Ectodermal cell (in vitro differentiated cells): ENCODE measurements at regions not wholly inside any gene's neighbourhood (a gene's known extent, or its start where the extent isn't known, plus 50 kb on each side); places are given as distances from the start of the nearest gene placed in this dataset.
A peak's percentile ranks its signal among the peaks of the same experiment; 100 is the strongest.

Experiments
- H3K27ac ChIP-seq: 2 replicates; pipeline ENCODE4 v1.7.0; 2013; ENCODE audit warnings: mild to moderate bottlenecking, low read depth, low read length; ENCODE audit not compliant: insufficient read depth, poor library complexity, severe bottlenecking
- H3K27me3 ChIP-seq: 2 replicates; pipeline ENCODE4 v1.7.0; 2013; ENCODE audit warnings: mild to moderate bottlenecking, low read length; ENCODE audit not compliant: insufficient read depth, control insufficient read depth, poor library complexity, severe bottlenecking
- H3K36me3 ChIP-seq: one replicate; pipeline ENCODE4 v1.7.0; 2013; ENCODE audit warnings: low read length; ENCODE audit not compliant: control insufficient read depth, insufficient read depth
- H3K4me1 ChIP-seq: one replicate; pipeline ENCODE4 v1.7.0; 2013; ENCODE audit warnings: low read length; ENCODE audit not compliant: control insufficient read depth, insufficient read depth
- H3K4me3 ChIP-seq: 2 replicates; pipeline ENCODE4 v1.7.0; 2013; ENCODE audit warnings: low read depth, low read length, control low read depth; ENCODE audit not compliant: insufficient read depth
- H3K9me3 ChIP-seq: 2 replicates; pipeline ENCODE4 v1.7.0; 2013; ENCODE audit warnings: mild to moderate bottlenecking, low read length, moderate library complexity; ENCODE audit not compliant: control insufficient read depth
- WGBS, 2 experiments: methylation state at CpG; one replicate each; pipeline ENCODE4 v1.1.7; 2013; ENCODE audit warnings: missing lambda C conversion rate in 2 of 2; 5-methylcytosine and 5-hydroxymethylcytosine counted together

DNA sequence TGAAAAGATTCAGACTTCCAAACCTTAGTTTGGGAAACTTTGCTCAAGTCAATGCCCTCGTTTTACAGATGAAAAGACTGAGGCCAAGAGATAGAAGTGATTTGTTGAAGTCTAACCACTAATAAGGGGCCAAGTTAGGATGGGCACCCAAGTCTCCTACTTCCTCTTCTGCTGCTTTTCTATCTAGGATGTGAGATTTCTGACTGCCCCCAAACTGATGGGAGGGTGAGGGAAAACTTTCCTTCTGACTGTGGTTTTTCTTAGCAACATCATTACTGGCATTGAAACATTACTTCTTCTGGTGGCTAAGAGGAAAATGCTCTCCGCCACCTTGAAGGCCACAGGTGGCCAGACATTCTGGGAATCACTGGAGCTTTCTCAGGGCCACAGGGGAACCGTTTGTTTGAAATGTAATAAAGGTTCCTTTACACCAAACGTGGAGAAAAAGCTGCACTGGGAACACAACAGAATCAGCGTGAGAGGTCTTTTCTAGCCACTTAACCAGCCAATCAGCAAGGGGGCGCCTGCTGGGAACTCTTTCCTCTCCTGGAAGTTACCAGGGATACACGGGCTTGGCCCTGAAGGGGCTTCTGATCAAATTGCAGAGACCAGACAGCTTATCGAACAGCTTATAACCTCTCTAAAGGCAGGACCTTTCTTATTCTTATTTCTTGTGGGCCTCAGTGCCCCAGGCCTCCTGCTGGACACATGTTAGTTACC is 115.9 kb upstream of the TEX13D start:
- Histone ChIP-seq H3K9me3 (no peaks in the 10 kb centered on the region), H3K4me1 (peaks cover 5% of the 10 kb centered on the region), H3K27ac (peak overlapping the region; percentile 93), H3K36me3 (no peaks in the 10 kb centered on the region), H3K4me3 (no peak overlapping the region), H3K27me3 (no peaks in the 10 kb centered on the region)
- WGBS, 2 experiments, result 13 to 18% methylated on average over 8 of the region's 8 CpGs

GRCh38 chrX:124217304-124218251 is 114.9 kb upstream of the TEX13D start:
- H3K36me3 ChIP-seq, result no peaks in the 10 kb centered on the region
- H3K27me3 ChIP-seq, result no peaks in the 10 kb centered on the region
- peak overlapping the region; percentile 93 for H3K27ac ChIP-seq
- H3K4me3 ChIP-seq, result no peak overlapping the region
- no peaks in the 10 kb centered on the region for H3K9me3 ChIP-seq
- peaks cover 5% of the 10 kb centered on the region for H3K4me1 ChIP-seq
- WGBS, 2 experiments, result 11 to 15% methylated on average over 8 to 10 of the region's 10 CpGs

DNA sequence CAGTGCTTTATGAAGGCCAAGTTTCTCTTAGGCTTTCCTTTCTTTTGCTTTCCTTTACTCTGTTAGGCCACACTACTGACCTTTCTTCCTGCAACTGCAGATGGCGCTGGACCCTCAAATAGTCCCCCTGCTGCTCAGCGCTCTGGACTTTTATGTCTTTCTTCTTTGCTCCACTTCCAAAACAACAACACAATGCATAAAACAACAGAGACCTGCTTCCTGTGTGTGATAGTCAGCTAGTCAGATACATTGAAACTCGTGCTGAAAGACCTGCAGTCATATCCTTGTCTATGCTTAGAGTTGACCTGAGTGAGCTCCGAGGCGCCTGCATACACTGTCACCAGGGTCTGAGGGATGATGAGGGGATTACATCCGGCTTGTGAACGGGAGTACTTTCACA is 108.9 kb upstream of the TEX13D start:
- Histone ChIP-seq H3K36me3 (no peaks in the 10 kb centered on the region), H3K4me1 (peaks cover 4% of the 10 kb centered on the region), H3K9me3 (no peaks in the 10 kb centered on the region), H3K27ac (no peak overlapping the region), H3K4me3 (no peak overlapping the region), H3K27me3 (no peaks in the 10 kb centered on the region)
- 45 to 50% methylated on average over 7 of the region's 7 CpGs for WGBS, 2 experiments

- peaks cover 4% of the 10 kb centered on the region for H3K4me1 ChIP-seq
- H3K27me3 ChIP-seq, result no peaks in the 10 kb centered on the region
- no peak overlapping the region for H3K4me3 ChIP-seq
- 94 to 97% methylated on average over 3 to 4 of the region's 4 CpGs for WGBS, 2 experiments
- H3K9me3 ChIP-seq, result no peaks in the 10 kb centered on the region
- no peaks in the 10 kb centered on the region for H3K36me3 ChIP-seq
- no peak overlapping the region for H3K27ac ChIP-seq
Observed at GRCh38 chrX:124224528-124224927, 107.9 kb upstream of the TEX13D start.

DNA sequence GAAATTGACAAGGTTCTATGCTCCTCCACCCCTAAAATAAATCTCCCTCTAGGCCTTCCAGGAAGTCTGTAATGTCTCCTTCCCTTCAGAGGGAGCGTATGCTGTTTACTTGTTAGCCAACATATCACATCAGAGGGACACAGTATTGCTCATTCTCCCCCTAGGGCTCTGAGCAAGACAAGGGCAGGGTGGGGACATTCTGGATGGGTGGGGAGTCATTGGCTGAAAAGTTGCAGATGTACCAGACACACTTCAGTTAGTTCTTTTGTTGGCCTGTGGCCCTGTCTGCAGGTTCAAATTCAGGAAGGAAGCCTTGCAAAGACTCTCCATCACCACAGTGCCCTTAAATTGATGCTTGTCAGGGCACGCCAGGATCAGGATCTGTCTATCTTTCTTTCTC is 106.3 kb upstream of the TEX13D start:
- Histone ChIP-seq H3K4me1 (peaks cover 8% of the 10 kb centered on the region), H3K27ac (no peak overlapping the region)

DNA sequence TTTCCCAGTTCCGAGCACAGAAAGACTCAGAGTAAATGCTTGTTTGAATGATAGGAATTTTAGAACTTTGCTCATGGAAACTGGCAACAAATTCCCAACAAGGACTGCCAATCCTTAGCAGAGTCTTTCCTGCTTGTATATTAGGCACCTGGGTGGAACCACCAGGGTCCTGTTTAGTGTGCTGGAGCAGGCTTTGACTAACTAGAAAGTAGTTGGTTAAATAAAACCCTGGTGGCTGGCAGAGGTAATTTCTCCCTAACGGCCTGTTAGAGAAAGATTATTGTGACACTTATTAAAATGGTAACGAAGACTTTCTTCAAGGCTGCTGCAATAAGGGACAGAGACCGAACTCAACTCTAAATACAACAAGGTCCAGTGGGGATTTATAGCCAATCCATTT is 103.6 kb upstream of the TEX13D start:
- 66 to 76% methylated on average over 4 of the region's 4 CpGs for WGBS, 2 experiments
- H3K27ac ChIP-seq, result no peak overlapping the region
- peaks cover 10% of the 10 kb centered on the region for H3K4me1 ChIP-seq

More for the DNA sequence above, 106.3 kb upstream of the TEX13D start:
- WGBS, 2 experiments, result 90 to 95% methylated on average over 1 to 2 of the region's 2 CpGs
- Histone ChIP-seq H3K9me3 (no peaks in the 10 kb centered on the region), H3K36me3 (no peaks in the 10 kb centered on the region), H3K4me3 (no peak overlapping the region), H3K27me3 (no peaks in the 10 kb centered on the region)

DNA sequence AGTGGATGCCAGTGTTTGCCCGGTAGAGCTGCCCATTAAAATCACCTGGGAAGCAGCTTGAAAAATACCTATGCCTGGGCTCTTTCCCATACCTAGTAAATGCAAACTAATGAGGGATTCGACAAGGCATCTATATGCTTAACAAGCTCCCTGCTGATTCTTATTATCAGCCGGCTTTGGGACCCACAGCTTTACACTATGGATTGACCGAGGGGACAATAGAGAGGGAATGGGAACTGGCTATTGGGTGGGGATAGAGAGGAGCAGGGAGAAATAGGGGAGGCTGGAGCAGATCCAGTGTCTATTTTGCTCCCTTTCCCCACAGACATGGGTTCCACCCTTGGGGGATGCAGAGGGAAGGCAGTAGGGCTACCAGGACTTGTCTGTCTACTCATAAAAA is 103.1 kb upstream of the TEX13D start:
- H3K27me3 ChIP-seq, result no peaks in the 10 kb centered on the region
- no peaks in the 10 kb centered on the region for H3K9me3 ChIP-seq
- WGBS, 2 experiments, result 0 to 7% methylated on average over 4 of the region's 4 CpGs
- no peaks in the 10 kb centered on the region for H3K36me3 ChIP-seq
- H3K4me3 ChIP-seq, result no peak overlapping the region
- peaks cover 10% of the 10 kb centered on the region for H3K4me1 ChIP-seq
- H3K27ac ChIP-seq, result no peak overlapping the region

More for the DNA sequence above, 103.6 kb upstream of the TEX13D start:
- Histone ChIP-seq H3K36me3 (no peaks in the 10 kb centered on the region), H3K27me3 (no peaks in the 10 kb centered on the region), H3K9me3 (no peaks in the 10 kb centered on the region), H3K4me3 (no peak overlapping the region)

DNA sequence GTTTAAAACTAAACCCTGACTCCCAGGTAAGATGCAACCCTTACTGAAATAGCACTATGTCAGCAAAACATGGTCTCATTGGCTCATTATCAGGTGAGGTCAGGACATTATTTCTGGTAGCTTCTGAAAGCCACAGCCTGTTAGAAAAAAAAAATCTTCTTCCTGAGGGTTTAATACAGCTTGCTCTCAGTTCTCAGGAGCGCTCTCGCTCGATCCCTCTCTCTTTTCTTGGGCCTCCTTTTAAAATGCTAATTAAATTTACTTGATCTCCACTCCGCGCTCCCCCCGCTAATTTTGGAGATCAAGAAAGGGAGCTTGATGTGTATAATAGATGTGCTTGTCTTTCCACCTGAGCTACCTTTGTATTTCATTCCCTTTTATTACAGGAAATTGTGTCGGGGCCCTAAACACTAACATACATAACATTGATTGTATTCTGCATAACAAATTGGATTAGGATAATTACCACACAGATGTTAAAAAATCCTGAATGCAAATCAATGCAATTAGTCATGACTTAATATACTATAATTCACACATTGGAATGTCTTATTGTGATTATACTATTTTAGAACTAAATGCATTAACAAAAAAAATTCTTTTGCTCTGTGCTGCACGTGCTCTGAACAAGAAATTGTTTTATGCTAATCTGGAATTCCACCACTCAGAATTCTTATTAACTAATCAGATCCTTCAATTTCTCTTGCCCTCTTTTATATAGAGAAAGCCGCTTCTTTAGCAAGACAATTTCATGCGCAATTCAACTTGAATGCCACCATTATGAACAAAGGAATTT is 101.6 kb upstream of the TEX13D start:
- 13 to 24% methylated on average over 3 to 6 of the region's 10 CpGs for WGBS, 2 experiments
- H3K36me3 ChIP-seq, result no peaks in the 10 kb centered on the region
- H3K9me3 ChIP-seq, result no peaks in the 10 kb centered on the region
- no peak overlapping the region for H3K4me3 ChIP-seq
- H3K27ac ChIP-seq, result no peak overlapping the region
- H3K4me1 ChIP-seq, result peaks cover 10% of the 10 kb centered on the region
- H3K27me3 ChIP-seq, result no peaks in the 10 kb centered on the region

- H3K4me3 ChIP-seq, result no peak overlapping the region
- no peaks in the 10 kb centered on the region for H3K36me3 ChIP-seq
- no peaks in the 10 kb centered on the region for H3K27me3 ChIP-seq
- H3K9me3 ChIP-seq, result no peaks in the 10 kb centered on the region
- no peak overlapping the region for H3K27ac ChIP-seq
- WGBS, 2 experiments, result 0% methylated on average over 1 of the region's 1 CpG
- peaks cover 10% of the 10 kb centered on the region for H3K4me1 ChIP-seq
Observed at GRCh38 chrX:124231451-124231759, 101.1 kb upstream of the TEX13D start.
